GM18861 (cell line): ENCODE measurements at regions not wholly inside any gene's neighbourhood (a gene's known extent, or its start where the extent isn't known, plus 50 kb on each side); places are given as distances from the start of the nearest gene placed in this dataset.
"Not testable (repeated sequence)": the region's sequence is repeated elsewhere in the genome, so short reads cannot be mapped to it uniquely, and the experiment has no call there.

ENCODE experiments used
- ATAC-seq: cut with Tn5 transposase; IDR thresholded peaks from one replicate; pipeline ENCODE4 v1.9.1; 2021; ENCODE audit not compliant: unreplicated experiment

DNA sequence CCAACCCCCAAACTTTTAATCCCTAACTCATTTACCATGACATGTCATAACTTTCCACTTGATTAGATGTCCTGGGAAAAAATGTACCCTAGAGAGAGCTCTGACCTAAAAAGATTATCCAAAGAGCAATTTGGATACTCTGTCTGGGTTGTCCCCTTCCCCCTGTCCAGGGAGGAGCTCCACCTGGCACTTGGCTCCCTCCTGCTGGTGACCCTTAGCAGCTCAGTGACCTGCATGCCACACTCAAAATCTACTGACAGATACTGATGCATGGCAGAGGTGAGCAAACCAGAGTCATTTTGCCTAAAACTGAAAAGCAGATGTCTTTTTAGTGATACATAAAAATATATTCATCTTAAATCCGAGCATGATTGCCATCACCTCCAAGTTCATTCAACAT lies 442.3 kb upstream of the CHRM3 start:
- no peak for ATAC-seq

GRCh38 chr1:238927899-238928298 lies 458.5 kb upstream of the CHRM3 start:
- no peak for ATAC-seq

DNA sequence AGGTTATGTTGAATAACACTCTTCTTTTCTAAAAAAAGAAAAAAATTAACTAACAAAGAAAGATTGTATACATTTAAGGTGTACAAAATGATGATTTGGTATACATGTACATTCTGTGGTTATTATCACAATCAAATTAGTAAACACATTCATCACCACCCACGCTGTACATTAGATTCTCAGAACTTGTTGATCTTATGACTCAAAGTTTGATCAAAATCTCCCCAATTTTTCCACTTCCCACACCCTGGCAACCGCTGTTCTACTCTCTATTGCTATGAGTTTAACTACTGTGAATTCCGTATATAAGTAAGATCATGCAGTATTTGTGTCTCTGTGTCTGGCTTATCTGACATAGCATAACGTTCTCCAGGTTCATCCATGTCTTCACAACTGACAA lies 469.5 kb upstream of the CHRM3 start:
- no peak for ATAC-seq

DNA sequence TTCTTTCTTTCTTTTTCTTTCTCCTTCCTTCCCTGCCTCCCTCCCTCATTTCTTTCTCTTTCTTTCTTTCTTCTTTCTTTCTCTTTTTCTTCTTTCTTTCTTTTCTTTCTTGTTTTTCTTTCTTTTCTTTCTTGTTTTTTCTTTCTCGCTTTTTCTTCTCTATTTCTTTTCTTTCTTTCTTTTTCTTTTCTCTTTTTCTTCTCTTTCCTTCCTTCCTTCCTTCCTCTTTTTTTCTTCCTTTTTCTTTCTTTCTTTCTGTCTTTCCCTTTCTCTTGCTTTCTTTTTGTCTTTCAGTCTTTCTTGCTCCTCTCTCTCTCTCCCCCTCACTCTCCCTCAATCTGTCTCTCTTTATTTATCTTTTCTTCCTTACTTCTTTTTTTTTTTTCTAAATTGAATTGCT lies 472.0 kb upstream of the CHRM3 start:
- no peak for ATAC-seq

DNA sequence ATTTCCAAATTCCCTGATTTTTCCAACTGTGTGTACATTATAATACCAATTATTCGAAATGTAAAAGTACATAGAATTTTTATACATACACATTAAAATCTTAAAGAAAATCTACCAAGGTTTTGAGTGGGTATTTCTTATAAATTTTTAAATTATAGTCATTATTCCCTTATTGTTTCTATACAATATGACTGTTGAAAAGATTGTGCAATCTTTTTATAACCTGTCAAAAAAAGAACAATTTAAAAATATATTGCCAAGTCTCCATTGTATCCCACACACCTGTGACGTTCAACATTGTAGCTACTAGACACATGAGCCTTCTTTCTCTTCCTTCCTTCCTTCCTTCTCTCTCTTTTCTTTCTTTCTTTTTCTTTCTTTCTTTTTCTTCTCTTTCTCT lies 473.2 kb upstream of the CHRM3 start:
- no peak for ATAC-seq

DNA sequence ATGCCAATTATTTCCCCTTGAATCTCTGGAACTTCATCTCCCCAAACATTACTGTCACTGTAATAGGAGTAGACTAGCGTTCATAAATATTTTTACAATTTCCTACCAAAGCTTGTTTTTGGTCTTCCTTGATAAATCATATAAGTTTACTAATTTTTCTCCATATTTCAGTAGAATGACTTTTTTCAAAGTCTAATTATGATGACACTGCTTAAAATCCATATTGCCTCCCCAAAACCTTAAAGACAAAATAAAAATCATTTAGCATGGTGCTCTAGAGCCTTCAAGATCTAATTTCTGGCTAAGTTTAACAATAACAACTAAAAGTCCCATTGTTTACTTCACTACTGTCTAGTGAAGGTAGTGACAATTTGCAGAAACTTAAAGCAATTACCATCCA lies 474.2 kb upstream of the CHRM3 start:
- no peak for ATAC-seq

GRCh38 chr1:238902752-238903151 lies 483.6 kb upstream of the CHRM3 start:
- ATAC-seq = not testable (repeated sequence)

DNA sequence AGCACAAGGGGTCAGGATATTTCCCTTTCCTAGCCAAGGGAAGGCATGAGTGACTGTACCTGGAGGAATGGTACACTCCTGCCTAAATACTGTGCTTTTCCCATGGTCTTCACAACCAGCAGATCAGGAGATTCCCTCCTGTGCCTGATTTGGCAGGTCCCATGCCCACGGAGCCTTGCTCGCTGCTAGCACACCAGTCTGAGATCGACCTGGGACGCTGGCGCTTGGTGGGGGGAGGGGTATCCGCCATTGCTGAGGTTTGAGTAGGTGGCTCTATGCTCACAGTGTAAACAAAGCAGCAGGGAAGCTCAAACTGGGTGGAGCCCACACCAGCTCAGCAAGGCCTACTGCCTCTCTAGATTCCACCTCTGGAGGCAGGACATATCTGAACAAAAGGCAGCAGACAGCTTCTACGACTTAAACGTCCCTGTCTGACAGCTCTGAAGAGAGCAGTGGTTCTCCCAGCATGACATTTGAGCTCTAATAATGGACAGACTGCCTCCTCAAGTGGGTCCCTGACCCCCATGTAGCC lies 486.0 kb upstream of the CHRM3 start:
- no peak for ATAC-seq

- no peak for ATAC-seq
These were observed 487.5 kb upstream of the CHRM3 start for GRCh38 chr1:238898856-238899255.

GRCh38 chr1:238895911-238896310 lies 490.5 kb upstream of the CHRM3 start:
- no peak for ATAC-seq

DNA sequence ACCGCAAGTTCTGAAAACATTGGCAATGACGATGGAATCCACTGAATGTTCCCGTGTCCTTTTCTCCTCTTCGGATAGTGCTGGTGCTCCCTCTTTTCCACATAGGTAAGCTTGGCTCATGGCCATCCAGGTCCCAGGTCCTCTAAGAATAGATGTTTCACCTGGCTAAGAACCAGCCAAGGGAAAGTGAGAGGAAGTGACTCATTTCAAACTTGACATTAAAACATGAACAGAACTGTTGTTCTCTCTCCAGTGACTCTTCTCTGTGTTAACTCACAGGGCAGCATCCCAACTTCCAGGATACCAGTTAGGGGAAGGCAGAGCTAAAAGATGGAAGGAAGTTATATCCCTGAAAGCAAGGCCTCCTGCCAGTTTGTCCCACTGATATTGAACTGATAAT lies 493.8 kb upstream of the CHRM3 start:
- ATAC-seq = no peak

- no peak for ATAC-seq
These were observed 524.9 kb upstream of the CHRM3 start for GRCh38 chr1:238861342-238862066.

- ATAC-seq = no peak
These were observed 552.4 kb upstream of the CHRM3 start for GRCh38 chr1:238833919-238834318.

GRCh38 chr1:238832106-238832505 lies 554.3 kb upstream of the CHRM3 start:
- no peak for ATAC-seq

DNA sequence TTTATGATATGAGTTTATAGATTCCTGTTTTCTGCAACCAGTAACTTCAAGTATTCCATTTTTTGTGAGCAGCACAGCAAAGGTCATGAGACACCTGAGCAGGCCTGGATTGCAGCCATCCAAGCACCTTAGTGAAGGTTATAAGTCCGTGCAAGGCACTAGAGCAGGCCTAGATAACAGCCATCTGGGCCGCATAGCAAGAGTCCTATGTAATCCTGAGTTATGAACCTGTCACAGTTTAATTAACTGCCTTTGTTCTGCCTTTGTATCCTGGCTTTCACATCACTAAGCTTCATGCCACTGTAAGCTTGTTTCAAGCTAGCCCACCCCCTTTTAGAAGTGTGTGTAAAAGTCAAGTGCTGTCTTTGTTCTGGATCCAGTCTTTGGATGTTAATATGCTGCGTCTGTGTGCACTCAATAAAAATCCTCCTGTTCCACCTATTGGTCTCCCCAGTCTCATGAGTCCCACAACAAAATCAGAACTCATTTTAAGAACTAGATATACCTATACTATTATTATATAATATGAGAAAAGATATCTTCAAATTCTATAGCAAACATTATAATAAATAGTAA lies 556.2 kb upstream of the CHRM3 start:
- no peak for ATAC-seq

DNA sequence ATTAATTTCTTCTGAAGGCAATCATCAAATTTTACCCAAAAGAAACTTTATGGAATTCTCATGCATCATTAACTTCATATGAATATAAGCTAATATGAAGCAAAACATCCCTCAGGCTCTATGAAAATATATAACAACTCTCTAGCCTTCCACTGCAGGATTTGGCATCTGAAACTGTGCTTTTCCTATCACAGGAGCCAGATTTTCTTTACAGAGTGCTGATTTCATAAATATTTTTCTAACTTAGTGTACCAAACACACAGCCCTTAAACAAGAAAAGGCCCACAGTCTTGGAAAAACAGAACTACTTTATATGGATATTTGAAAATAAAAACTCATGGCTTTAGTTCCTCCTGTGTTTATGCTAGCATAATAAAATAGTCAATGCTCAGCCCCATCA lies 559.5 kb upstream of the CHRM3 start:
- no peak for ATAC-seq

DNA sequence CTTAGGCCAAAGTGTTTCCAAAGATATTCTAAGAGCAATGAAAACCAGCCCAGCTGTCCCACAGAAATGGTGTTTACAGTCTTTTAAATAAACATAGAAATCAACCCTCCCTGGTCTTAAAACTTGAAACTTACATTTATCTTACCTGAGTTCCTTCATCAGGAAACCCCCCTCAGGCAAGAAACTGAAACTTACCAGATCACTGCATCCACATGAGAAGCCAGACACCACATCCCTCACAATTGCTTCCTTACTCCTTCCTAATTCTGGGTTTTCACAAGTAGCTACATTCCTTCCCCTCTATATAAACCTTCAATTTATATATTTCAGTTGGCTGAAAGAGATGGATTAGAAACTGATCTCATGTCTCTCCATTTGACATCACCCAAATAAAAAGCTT lies 563.0 kb upstream of the CHRM3 start:
- no peak for ATAC-seq

GRCh38 chr1:238811211-238811879 lies 575.0 kb upstream of the CHRM3 start:
- ATAC-seq = no peak

DNA sequence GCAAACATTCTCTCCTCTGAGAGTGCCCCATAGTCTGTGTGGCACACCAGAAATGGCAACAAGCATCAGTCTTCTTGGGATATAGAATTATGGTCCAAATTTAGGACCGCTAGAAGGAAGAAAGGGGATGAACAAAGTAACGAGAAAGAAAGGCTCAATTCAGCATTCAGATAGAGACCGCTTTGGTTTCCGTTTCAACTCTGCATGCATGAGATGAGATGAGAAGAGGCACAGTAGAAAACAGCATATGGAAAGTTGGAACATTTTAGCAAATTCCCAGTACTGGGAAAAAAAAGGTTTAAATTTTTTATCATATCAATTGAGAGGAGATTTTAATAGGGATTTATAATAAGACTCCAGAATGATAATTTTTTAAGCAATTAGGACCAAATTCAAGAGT lies 595.5 kb upstream of the CHRM3 start:
- no peak for ATAC-seq

DNA sequence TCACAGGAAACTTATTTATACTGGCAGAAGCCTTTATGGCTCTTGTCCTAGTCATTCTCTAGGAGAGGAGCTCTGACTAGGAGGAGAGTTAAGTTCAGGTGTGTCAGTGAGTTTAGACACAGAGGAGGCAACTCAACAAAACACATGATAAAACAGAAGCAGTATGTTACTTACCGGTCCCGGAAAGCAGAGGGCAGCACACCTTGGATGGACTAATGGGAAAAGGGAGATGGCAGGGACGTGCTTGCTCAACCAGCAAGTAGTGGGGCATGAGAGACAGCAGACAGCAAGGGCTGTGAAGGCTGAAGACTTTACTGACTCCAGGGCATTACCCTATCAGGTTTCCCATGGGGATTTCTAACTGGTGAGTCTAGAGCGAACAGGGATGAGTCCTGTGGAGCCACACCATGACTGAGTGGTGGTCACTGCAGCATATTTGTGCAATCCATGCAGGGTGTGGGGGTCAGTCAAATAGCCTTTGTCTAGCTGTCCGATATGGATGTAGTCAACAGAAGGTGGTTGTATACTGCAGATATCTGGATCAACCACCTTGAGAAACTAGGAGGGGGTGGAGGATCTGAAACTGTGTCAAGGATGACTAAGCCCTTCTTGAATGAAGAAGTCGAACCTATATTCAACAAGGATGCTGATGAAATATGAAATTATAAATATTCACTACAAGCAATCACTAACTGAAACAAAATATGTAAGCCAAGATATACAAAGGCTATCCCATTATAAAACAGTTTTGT lies 596.3 kb upstream of the CHRM3 start:
- ATAC-seq = no peak

GRCh38 chr1:238787471-238787870 lies 598.9 kb upstream of the CHRM3 start:
- no peak for ATAC-seq

DNA sequence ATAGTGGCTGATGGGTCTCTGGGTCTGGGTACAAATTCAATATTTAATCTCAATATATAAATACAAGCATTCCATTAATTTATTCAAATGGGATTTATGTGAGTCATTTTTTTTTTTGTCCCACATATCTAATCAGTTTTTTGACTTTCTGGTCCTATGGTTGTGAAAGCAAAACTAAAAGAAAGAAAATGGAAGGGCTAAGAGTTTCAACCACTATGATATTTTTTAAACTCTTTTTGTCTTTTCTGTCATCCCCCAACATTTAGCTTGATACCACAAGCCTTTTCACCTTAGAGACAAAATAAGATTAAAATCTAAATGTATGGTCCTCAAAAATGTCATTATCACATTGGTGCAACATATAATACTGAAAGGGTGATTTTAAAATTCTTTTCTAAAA lies 602.7 kb upstream of the CHRM3 start:
- no peak for ATAC-seq
